NCI-H2227 treated with DMSO at 0.1 percent for 48 hours (cell line): ENCODE measurements at regions not wholly inside any gene's neighbourhood (a gene's known extent, or its start where the extent isn't known, plus 50 kb on each side); places are given as distances from the start of the nearest gene placed in this dataset.

Experiments
- DNase-seq: peaks from one replicate; lab custom pipeline; 2025; lab: John Stamatoyannopoulos, UW

- DNase-seq, result no peak
These were observed 65.1 kb upstream of the FAM222A start for GRCh38 chr12:109648521-109648920.

- DNase-seq, result no peak
These were observed 62.8 kb upstream of the FAM222A start for GRCh38 chr12:109650808-109651207.

- no peak for DNase-seq
These were observed 62.0 kb upstream of the FAM222A start for GRCh38 chr12:109651596-109651995.

- peak; percentile 20 for DNase-seq
These were observed 61.2 kb upstream of the FAM222A start for GRCh38 chr12:109652233-109652976.

GRCh38 chr12:109652977-109653264 lies 60.7 kb upstream of the FAM222A start:
- DNase-seq, result no peak

GRCh38 chr12:109653890-109654289 lies 59.7 kb upstream of the FAM222A start:
- no peak for DNase-seq

GRCh38 chr12:109654357-109654756 lies 59.3 kb upstream of the FAM222A start:
- DNase-seq, result no peak

GRCh38 chr12:109655578-109655977 lies 58.0 kb upstream of the FAM222A start:
- DNase-seq, result no peak

- DNase-seq, result no peak
These were observed 56.9 kb upstream of the FAM222A start for GRCh38 chr12:109656743-109657142.

- DNase-seq, result no peak
These were observed 49.8 kb upstream of the FAM222A start for GRCh38 chr12:109663795-109664194.
